Dedifferentiated amniotic fluid mesenchymal stem cell (primary cell): ENCODE measurements at regions not wholly inside any gene's neighbourhood (a gene's known extent, or its start where the extent isn't known, plus 50 kb on each side); places are given as distances from the start of the nearest gene placed in this dataset.
"Not testable (repeated sequence)": the region's sequence is repeated elsewhere in the genome, so short reads cannot be mapped to it uniquely, and the experiment has no call there.

Experiments
- DNase-seq: peaks from one replicate; pipeline ENCODE4 v3.0.0-alpha.2; 2016; ENCODE audit errors: extremely low spot score

DNA sequence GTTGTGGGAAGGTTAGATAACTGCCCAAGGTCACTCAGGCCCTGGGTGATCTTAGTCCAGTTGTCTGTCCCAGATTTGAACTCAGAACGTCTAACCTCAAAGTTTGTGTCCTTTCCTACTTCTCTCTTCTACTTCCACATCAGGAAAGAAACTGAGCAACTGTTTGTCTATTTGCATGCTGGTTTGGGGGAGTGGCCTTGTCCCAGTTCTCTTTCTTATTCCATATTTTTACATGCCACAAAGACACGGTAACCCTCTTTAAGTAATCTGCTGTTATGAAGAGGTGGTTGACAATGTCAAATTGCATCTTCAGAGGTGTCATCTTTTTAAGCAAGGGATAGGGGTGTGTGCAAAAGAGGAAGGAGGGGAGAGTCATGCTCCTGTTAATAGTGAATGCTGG, 432.5 kb downstream of the HS3ST3B1 start:
- DNase-seq = no peak

DNA sequence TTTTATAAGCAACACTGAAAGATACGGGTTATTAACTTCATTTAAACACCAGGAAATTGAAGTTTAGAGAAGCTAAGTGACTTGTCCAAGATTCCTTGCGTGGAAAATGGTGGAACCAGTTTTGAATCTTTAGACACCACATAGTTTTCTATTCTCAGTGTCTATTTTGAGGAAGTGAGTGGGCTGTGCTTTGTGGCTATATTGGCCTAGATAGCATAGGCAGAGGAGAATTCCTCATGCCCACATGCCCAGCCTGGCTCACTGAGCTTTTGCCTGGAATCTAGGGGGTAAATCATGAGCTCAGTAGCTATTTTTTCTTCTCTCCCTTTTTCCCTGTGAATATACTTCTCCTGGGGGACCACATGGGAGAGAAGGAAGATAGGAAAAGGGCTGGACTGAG, 431.3 kb downstream of the HS3ST3B1 start:
- no peak for DNase-seq

DNA sequence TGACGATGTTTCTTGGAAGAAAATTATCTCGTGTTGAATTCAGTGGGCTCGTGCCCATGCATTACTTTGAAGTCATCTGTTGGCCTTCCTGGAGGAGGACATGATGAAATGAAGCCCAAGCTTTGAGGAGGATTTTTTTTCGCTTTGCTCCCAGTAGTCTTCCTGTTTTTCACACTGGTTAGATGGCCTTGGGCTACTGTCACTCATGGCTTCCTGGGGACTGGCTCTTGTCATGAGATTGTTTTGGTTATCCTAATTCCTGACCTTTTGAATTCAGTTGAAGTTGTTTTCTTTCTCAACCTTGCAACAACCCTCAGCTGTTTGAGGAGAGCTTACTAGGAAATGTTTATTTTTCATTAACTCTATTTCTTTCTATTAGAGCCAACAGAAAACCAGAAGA, 430.7 kb downstream of the HS3ST3B1 start:
- DNase-seq = no peak

DNA sequence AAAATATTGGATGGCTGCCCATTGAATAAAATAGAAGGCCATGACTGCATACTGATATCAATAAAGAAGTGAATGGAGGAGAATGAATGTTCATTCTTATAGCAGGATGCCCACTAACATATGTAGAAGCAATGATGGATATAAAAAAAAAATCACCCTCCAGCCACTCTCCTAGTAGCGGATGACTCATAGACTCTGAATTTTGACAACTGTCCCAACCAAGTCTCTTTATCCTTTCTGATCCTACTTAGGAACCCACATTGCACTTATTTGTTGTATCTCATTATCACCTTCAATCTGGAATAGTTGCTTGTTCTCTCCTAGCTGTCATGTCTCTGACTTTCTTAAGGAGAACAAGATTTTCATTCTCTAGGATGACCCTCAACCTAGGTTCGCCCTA, 429.9 kb downstream of the HS3ST3B1 start:
- DNase-seq = no peak

DNA sequence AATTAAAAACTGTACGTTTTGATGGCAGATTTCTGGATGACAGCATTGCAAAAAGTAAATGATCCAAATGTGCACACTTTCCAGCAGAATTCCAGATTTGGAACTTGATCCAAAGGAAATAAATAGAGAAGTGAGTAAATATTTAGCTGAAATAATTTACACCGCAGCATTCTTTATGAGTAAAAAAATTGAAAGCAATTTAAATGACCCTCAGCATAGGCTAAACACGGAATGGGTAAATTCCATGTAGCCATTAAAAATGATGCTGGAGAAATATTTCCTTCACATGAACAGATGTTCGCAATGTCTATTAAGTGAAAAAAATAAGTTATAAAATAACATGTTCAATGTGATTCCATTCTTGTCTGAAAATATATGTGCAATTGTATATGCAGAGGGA, 424.8 kb downstream of the HS3ST3B1 start:
- no peak for DNase-seq

- DNase-seq = no peak
These were observed 423.9 kb downstream of the HS3ST3B1 start for GRCh38 chr17:14724770-14725169.

GRCh38 chr17:14723349-14723748, 422.5 kb downstream of the HS3ST3B1 start:
- DNase-seq = not testable (repeated sequence)

- no peak for DNase-seq
These were observed 419.1 kb downstream of the HS3ST3B1 start for GRCh38 chr17:14719942-14720341.

GRCh38 chr17:14717859-14718258, 417.0 kb downstream of the HS3ST3B1 start:
- no peak for DNase-seq

DNA sequence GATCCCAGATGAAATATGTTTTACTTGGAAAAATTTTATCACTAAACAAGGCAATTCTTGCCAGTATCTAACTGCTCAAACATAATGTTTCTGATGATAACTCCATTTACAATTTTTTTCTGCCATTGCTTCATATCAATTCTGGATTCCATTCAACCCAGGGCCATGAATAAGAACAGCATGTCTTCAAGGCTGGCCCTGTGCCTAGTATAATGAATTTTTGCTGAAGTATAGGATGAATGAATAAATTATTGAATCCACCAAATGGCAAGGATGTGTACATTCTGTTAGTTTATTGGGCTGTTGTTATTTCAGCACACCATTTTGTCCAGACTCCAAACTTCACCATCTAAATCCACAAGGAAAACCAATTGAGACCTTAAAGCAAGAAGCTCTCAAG, 414.7 kb downstream of the HS3ST3B1 start:
- no peak for DNase-seq

DNA sequence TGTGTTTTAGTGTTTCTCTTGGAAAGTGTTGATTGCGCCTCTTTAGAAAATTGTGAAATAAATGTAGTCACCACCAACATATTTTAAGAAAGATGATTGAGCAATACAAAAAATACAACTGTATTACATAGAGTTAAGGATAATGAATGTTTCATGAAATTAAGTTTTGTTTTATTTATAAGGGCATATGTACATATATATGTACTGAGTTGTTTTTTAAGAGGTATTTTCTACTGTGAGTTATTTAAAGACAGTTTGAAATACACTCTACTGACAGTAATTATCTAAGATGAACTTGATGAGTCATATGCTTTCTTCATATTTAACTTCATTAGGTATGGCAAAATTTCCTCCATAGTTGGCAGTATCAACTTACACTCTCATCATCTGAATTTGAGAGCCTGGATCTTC, 411.7 kb downstream of the HS3ST3B1 start:
- DNase-seq = no peak

GRCh38 chr17:14704121-14704520, 403.2 kb downstream of the HS3ST3B1 start:
- no peak for DNase-seq

DNA sequence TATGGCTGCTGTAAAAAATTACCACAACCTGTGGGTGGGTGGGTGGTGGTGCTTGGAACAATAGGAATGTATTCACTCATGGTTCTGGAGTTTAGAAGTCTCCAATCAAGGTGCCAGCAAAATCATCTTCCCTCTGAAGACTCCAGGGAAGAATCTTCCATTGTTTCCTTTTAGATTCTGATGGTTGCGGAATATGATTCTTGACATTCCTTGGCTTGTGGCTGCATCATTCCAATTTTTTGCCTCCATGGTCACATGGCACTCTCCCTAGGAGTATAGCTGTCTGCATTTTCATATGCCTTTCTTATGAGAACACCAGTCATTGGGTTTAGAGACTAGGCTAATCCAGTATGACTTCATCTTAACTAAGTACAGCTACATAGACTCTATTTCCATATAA, 401.0 kb downstream of the HS3ST3B1 start:
- DNase-seq = no peak

GRCh38 chr17:14699574-14700185, 398.8 kb downstream of the HS3ST3B1 start:
- DNase-seq = no peak

- DNase-seq = no peak
These were observed 392.5 kb downstream of the HS3ST3B1 start for GRCh38 chr17:14693382-14693781.

GRCh38 chr17:14690704-14691103, 389.8 kb downstream of the HS3ST3B1 start:
- DNase-seq = no peak

DNA sequence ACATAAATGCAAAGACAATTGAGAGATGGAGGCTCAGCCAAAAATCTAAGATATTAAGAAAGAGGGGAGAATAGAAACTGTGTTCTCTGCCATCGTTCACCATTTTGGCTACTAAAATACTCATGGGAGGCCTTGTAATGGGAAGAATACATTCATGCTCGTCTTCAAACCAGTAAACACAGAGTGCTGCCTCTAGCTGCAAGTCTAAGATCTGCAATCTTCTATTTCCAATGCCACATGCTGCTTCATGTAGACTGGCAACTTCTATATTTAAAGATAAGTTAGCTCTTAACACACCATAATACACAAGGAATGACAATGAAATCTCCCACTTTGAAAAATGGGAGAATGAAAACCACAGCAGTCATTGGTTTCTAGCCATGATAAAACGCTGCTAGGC, 387.3 kb downstream of the HS3ST3B1 start:
- no peak for DNase-seq

DNA sequence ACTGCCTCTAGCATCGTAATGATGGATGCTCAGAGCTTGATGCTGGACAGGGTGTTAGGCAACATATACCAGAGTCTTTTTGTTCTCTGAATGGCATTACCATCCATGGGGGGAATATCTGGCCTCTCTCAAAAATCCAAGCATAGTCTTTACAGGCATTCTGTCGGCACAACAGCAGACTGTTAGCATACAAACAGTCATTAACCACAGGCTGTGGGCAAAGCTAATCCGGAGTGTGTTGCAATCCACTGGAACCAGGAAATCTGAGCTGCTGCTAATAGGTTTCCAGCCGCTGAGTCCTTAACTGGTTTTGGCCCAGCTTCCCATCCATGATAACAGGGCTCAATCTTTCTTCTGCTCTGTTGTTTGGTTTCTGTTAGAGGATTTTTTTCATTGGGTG, 371.9 kb downstream of the HS3ST3B1 start:
- no peak for DNase-seq

DNA sequence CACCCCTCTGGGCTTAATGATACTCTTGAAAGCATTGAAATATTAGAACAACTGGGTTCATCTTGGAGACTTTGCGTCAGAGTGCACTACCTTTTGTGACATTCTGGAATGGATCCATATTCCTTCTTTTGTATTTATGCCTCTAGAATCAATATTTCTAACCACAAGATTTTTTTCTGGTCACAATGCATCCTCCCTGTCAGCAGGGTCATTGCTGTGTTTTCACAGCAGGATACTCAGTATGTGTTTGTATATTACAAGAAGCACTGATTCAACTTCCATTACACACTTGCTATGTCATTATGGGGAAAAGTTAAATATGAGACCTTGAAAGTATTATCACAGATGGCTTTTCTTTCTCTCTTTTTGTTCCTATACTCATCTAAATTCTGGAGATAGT, 370.0 kb downstream of the HS3ST3B1 start:
- no peak for DNase-seq

- DNase-seq = no peak
These were observed 363.6 kb downstream of the HS3ST3B1 start for GRCh38 chr17:14664511-14664910.

GRCh38 chr17:14641117-14641516, 340.2 kb downstream of the HS3ST3B1 start:
- no peak for DNase-seq

DNA sequence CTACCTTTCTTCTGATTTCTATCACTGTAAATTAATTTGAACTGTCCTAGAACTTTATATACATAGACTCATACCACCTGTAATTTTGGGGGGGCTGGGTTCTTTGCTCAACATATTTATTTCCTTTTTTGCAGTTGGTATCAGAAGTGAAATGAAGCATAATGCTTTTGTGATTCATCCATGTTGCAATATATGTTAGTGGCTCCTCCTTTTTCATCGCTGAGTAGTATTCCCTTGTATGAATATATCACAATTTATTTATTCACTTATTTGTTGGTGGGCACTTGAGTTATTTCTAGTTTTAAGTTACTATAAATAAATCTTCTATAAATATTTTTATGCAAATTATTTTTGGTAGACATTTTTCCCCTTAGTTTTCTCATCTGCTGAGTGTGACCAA, 336.4 kb downstream of the HS3ST3B1 start:
- no peak for DNase-seq

DNA sequence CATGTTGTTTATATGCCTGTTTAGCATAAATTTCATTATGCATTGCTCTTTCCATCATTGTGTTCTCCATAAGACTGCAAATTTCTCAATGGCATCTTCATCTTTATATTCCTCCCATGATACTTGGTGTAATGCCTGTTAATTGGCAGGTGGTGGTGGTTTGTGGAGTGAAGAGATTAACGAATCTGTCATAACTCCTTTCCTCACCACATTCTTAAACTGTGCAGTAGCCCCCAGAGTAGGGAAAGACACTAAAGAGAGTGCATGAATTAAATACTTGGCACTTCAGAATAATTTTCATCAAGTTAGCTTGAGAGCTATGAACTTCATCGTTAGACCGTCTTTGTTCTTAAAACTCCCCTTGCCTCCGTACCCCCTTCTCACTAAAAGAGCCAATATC, 329.7 kb downstream of the HS3ST3B1 start:
- no peak for DNase-seq

GRCh38 chr17:14630046-14630445, 329.2 kb downstream of the HS3ST3B1 start:
- DNase-seq = no peak
